HepG2 (cell line): ENCODE measurements at regions not wholly inside any gene's neighbourhood (a gene's known extent, or its start where the extent isn't known, plus 50 kb on each side); places are given as distances from the start of the nearest gene placed in this dataset.

Experiments used
- ATAC-seq: fragments of 200-7000 bp; cut with Tn5 transposase; 3 replicates; pipeline ENCODE4 v1.9.1; 2020; ENCODE audit warnings: mild to moderate bottlenecking, moderate library complexity
- BruUV-seq: library from RNA; stranded (reverse); fragments of 400-500 nt; replicated peaks from 2 replicates; lab custom pipeline; 2021; lab: Mats Ljungman, UMichigan
- CTCF ChIA-PET: fragments of 300-600 bp; formaldehyde crosslinking; extraction: SDS; loops from one replicate; lab custom pipeline; 2021; ENCODE audit warnings: low total read pairs, inconsistent platforms, low intra/inter-chr PET ratio; lab: Yijun Ruan, JAX
- POLR2A ChIA-PET: fragments of 350-600 bp; sonication (Branson Sonifier 250); formaldehyde crosslinking; loops from one replicate; lab custom pipeline; 2020; ENCODE audit warnings: antibody characterized with exemption, inconsistent platforms; lab: Yijun Ruan, JAX
- DNase-seq: peaks from one replicate; pipeline ENCODE4 v3.0.0-alpha.2; 2015; ENCODE audit warnings: low spot score
- FAIRE-seq: peaks from 3 replicates; lab custom pipeline; 2011; peaks lifted over from hg19 to GRCh38; lab: Jason Lieb, UNC
- H2AFZ ChIP-seq: one replicate; pipeline ENCODE4 v1.6.1; 2011; ENCODE audit warnings: low read length, inconsistent platforms
- H3K27ac ChIP-seq: fragments of 300-600 bp; 3 replicates; pipeline ENCODE4 v1.8.0; 2011; ENCODE audit warnings: mixed run types, mild to moderate bottlenecking, mixed read lengths, low read length, inconsistent platforms; ENCODE audit not compliant: insufficient read depth; ENCODE audit errors: extremely low read length
- H3K27me3 ChIP-seq, 2 experiments: fragments of 200-600 bp in 1 of 2; 2 replicates in 1 of 2; 3 replicates in 1 of 2; pipeline versions ENCODE4 v1.6.0 to v1.8.0; 2011; ENCODE audit warnings: low read length in 2 of 2, mild to moderate bottlenecking in 2 of 2, moderate library complexity in 2 of 2, inconsistent platforms in 1 of 2; ENCODE audit not compliant: insufficient read depth in 2 of 2, control insufficient read depth in 1 of 2
- H3K36me3 ChIP-seq, 2 experiments: fragments of 200-600 bp in 1 of 2; replicated peaks in 1 of 2; 2 replicates in 1 of 2; 3 replicates in 1 of 2; pipeline versions ENCODE4 v1.5.1 to v1.8.0; 2011; ENCODE audit warnings: low read length in 2 of 2, inconsistent platforms in 1 of 2; ENCODE audit not compliant: insufficient read depth in 2 of 2, control insufficient read depth in 1 of 2
- H3K4me1 ChIP-seq: 2 replicates; pipeline ENCODE4 v1.5.1; 2012; ENCODE audit warnings: low read length, inconsistent platforms; ENCODE audit not compliant: insufficient read depth
- H3K4me2 ChIP-seq: 2 replicates; pipeline ENCODE4 v1.6.0; 2011; ENCODE audit warnings: low read depth, low read length, inconsistent platforms
- H3K4me3 ChIP-seq, 3 experiments: fragments of 200-600 bp in 1 of 3; sonication (generic), shearing (Covaris generic) in 1 of 3; replicated peaks in 1 of 3; 2 replicates each; pipeline ENCODE4 v1.5.1; 2011 to 2016; ENCODE audit warnings: low read length in 3 of 3, inconsistent platforms in 2 of 3, low read depth in 2 of 3, mild to moderate bottlenecking in 2 of 3, control low read depth in 1 of 3, mixed read lengths in 1 of 3; ENCODE audit not compliant: insufficient read depth in 1 of 3
- H3K79me2 ChIP-seq: one replicate; pipeline ENCODE4 v1.6.1; 2011; ENCODE audit warnings: low read length, inconsistent platforms; ENCODE audit not compliant: insufficient read depth
- H3K9ac ChIP-seq: 2 replicates; pipeline ENCODE4 v1.6.0; 2011; ENCODE audit warnings: mild to moderate bottlenecking, low read depth, low read length, inconsistent platforms; ENCODE audit not compliant: insufficient read depth
- H3K9me3 ChIP-seq: 2 replicates; pipeline ENCODE4 v1.5.1; 2012; ENCODE audit warnings: mild to moderate bottlenecking, low read length
- H4K20me1 ChIP-seq: 2 replicates; pipeline ENCODE4 v1.6.0; 2011; ENCODE audit warnings: inconsistent platforms, mild to moderate bottlenecking, low read length, moderate library complexity; ENCODE audit not compliant: insufficient read depth
- ESRRA ChIP-seq: sonication (generic); formaldehyde crosslinking; IDR thresholded peaks from 2 replicates; pipeline ENCODE4 v1.5.1; 2020; ENCODE audit warnings: mild to moderate bottlenecking, low read depth, missing genetic modification reagents
- GATAD2A ChIP-seq: IDR thresholded peaks from 2 replicates; pipeline ENCODE4 v1.6.1; 2016
- JARID2 ChIP-seq: sonication (generic); formaldehyde crosslinking; IDR thresholded peaks from 2 replicates; pipeline ENCODE4 v1.8.1; 2023; ENCODE audit warnings: missing genetic modification reagents, inconsistent platforms; ENCODE audit not compliant: insufficient replicate concordance
- KLF13 ChIP-seq: sonication (generic); formaldehyde crosslinking; IDR thresholded peaks from 2 replicates; pipeline ENCODE4 v1.4.0; 2020; ENCODE audit warnings: mild to moderate bottlenecking, missing genetic modification reagents
- KLF16 ChIP-seq, 2 experiments: sonication (generic) in 1 of 2; formaldehyde crosslinking in 1 of 2; IDR thresholded peaks; 2 replicates each; pipeline versions ENCODE4 v1.6.1 to v1.8.0; 2016 to 2023; ENCODE audit warnings: missing genetic modification reagents in 2 of 2, missing compliant biosample characterization in 1 of 2
- MEIS1 ChIP-seq: sonication (generic); formaldehyde crosslinking; IDR thresholded peaks from 2 replicates; pipeline ENCODE4 v1.9.0; 2021; ENCODE audit warnings: mild to moderate bottlenecking, missing genetic modification reagents, moderate library complexity, borderline replicate concordance
- MIXL1 ChIP-seq: IDR thresholded peaks from 2 replicates; pipeline ENCODE4 v1.6.1; 2016
- RAD21 ChIP-seq: fragments of 450-650 bp; formaldehyde crosslinking; IDR thresholded peaks from 2 replicates; pipeline ENCODE4 v1.5.0; 2020; ENCODE audit warnings: mild to moderate bottlenecking
- SMC3 ChIP-seq: IDR thresholded peaks from 2 replicates; pipeline ENCODE4 v1.6.1; 2011; ENCODE audit warnings: low read length, improper control_type of control experiment
- SRSF9 ChIP-seq: fragments of 200-400 bp; formaldehyde crosslinking; IDR thresholded peaks from 2 replicates; pipeline ENCODE4 v1.6.1; 2018; ENCODE audit warnings: borderline replicate concordance, mild to moderate bottlenecking, low read depth, low read length; ENCODE audit not compliant: insufficient read depth, poor library complexity, severe bottlenecking
- ZBTB25 ChIP-seq: IDR thresholded peaks from 2 replicates; pipeline ENCODE4 v1.6.1; 2018; ENCODE audit warnings: missing genetic modification reagents
- ZNF274 ChIP-seq: sonication (generic); formaldehyde crosslinking; IDR thresholded peaks from 2 replicates; pipeline ENCODE4 v1.5.1; 2020; ENCODE audit warnings: mild to moderate bottlenecking, missing genetic modification reagents
- WGBS: methylation state at CpG from one replicate; pipeline ENCODE4 v1.1.6; 2017; ENCODE audit warnings: low lambda C conversion rate; 5-methylcytosine and 5-hydroxymethylcytosine counted together
- in situ Hi-C: cut with HindIII; loops from 2 replicates; pipeline ENCODE4 v1.10.0; 2017; ENCODE audit warnings: low pct_unique_long_range_greater_than_20kb; ENCODE audit not compliant: extremely low pct_ligation_motif_present
- intact Hi-C: fragments of 100-400 bp; cut with micrococcal nuclease; formaldehyde crosslinking; loops from one replicate; pipeline ENCODE4 v1.10.0; 2022; ENCODE audit not compliant: unreplicated experiment

GRCh38 chr3:30112411-30112810 is 494.0 kb upstream of the TGFBR2 start:
- Histone ChIP-seq H3K9ac (no peak overlapping the region), H3K9me3 (no peaks in the 10 kb centered on the region), H2AFZ (no peak overlapping the region), H3K4me1 (peaks cover 22% of the 10 kb centered on the region), H3K27ac (no peak overlapping the region), H3K4me3 (no peak overlapping the region), H3K36me3 (no peaks in the 10 kb centered on the region), H4K20me1 (no peaks in the 10 kb centered on the region), H3K4me2 (no peak overlapping the region), H3K79me2 (no peaks in the 10 kb centered on the region), H3K27me3 (no peaks in the 10 kb centered on the region)
- FAIRE-seq (no peak), DNase-seq (no peak), ATAC-seq (no peak)
- BruUV-seq, result no TSS peak
- in situ Hi-C loops (loop anchor here (10.0 kb wide), 1 partner anchor 492 kb away; the partner anchor contains the start of gene TGFBR2), intact Hi-C loops (loop anchor here (5.0 to 10.0 kb wide), 3 partner anchors 232 to 580 kb away; no protein-coding TSS in a partner anchor)
- POLR2A ChIA-PET, result no interaction called here
- 57% methylated on average over 1 of the region's 1 CpG for WGBS
- TF ChIP-seq SRSF9 (peak; percentile 7), ESRRA (CRISPR knock-in tag) (no peak)
- CTCF ChIA-PET, result interaction anchor here (1.7 kb wide), 1 partner anchor 86 kb away, joined by 18 read pairs; no protein-coding TSS in a partner anchor

GRCh38 chr3:30112902-30113484 is 493.4 kb upstream of the TGFBR2 start:
- peak; percentile 58 for DNase-seq
- POLR2A ChIA-PET, result no interaction called here
- WGBS, result 24% methylated on average over 1 of the region's 1 CpG
- H3K4me3 ChIP-seq, result no peak overlapping the region
- H3K27ac ChIP-seq, result no peak overlapping the region
- H2AFZ ChIP-seq, result no peak overlapping the region
- CTCF ChIA-PET, result interaction anchor here (1.7 kb wide), 1 partner anchor 86 kb away, joined by 18 read pairs; no protein-coding TSS in a partner anchor
- no peak overlapping the region for H3K9ac ChIP-seq
- no peaks in the 10 kb centered on the region for H4K20me1 ChIP-seq
- H3K9me3 ChIP-seq, result no peaks in the 10 kb centered on the region
- intact Hi-C loops, result loop anchor here (1.0 to 10.0 kb wide), 6 partner anchors 86 to 635 kb away; partner anchors contain the start of gene TGFBR2
- in situ Hi-C loops, result loop anchor here (10.0 kb wide), 1 partner anchor 492 kb away; the partner anchor contains the start of gene TGFBR2
- no TSS peak for BruUV-seq
- ATAC-seq, result peak; percentile 58; the same call in 1 of the 3 replicates
- no peaks in the 10 kb centered on the region for H3K36me3 ChIP-seq
- H3K4me2 ChIP-seq, result no peak overlapping the region
- no peaks in the 10 kb centered on the region for H3K27me3 ChIP-seq
- FAIRE-seq, result no peak
- H3K79me2 ChIP-seq, result no peaks in the 10 kb centered on the region
- peaks cover 22% of the 10 kb centered on the region for H3K4me1 ChIP-seq
- TF ChIP-seq KLF13 (CRISPR knock-in tag) (no peak), ZBTB25 (CRISPR knock-in tag) (no peak), MEIS1 (CRISPR knock-in tag) (no peak), JARID2 (CRISPR knock-in tag) (no peak), ZNF274 (CRISPR knock-in tag) (no peak), KLF16 (CRISPR knock-in tag; IDR thresholded peaks at IDR 0.05) (0 out of 4 replicates have a peak, but pooled peaks of 1 of the 2 experiments have one; percentile 24), GATAD2A (CRISPR knock-in tag) (peak; percentile 49; the same call in 1 of the 2 replicates), SMC3 (peak; percentile 77), MIXL1 (CRISPR knock-in tag) (0 out of 2 replicates have a peak, but pooled peaks have one; percentile 32), RAD21 (CRISPR knock-in tag) (peak; percentile 43; the same call in 1 of the 2 replicates)
